Ascending aorta (tissue), 2 donors: ENCODE measurements at regions not wholly inside any gene's neighbourhood (a gene's known extent, or its start where the extent isn't known, plus 50 kb on each side); places are given as distances from the start of the nearest gene placed in this dataset.

Source experiments
- DNase-seq, 2 donors: peaks; one replicate each; pipeline ENCODE4 v3.0.0-alpha.2; 2019; ENCODE audit warnings: low spot score in 2 of 2
- H3K27ac ChIP-seq, 2 donors: fragments of 200-600 bp; sonication (generic); one replicate each; pipeline ENCODE4 v1.5.1; 2016 to 2017; ENCODE audit warnings: mild to moderate bottlenecking in 1 of 2
- H3K27me3 ChIP-seq: fragments of 200-600 bp; sonication (generic); one replicate; pipeline ENCODE4 v1.5.1; 2017
- H3K36me3 ChIP-seq, 2 donors: fragments of 200-600 bp; sonication (generic); one replicate each; pipeline ENCODE4 v1.5.1; 2016
- H3K4me1 ChIP-seq, 2 donors: fragments of 200-600 bp; sonication (generic); one replicate each; pipeline ENCODE4 v1.5.1; 2016 to 2017; ENCODE audit warnings: mild to moderate bottlenecking in 1 of 2
- H3K4me3 ChIP-seq, 2 donors: fragments of 200-600 bp; sonication (generic); one replicate each; pipeline ENCODE4 v1.5.1; 2016 to 2017; ENCODE audit warnings: mild to moderate bottlenecking in 1 of 2
- H3K9me3 ChIP-seq, 2 donors: fragments of 200-600 bp; sonication (generic); one replicate each; pipeline ENCODE4 v1.5.1; 2016
- intact Hi-C: fragments of 100-400 bp; cut with DNase I; formaldehyde crosslinking; loops from one replicate; pipeline ENCODE4 v1.15.1; 2023
- TF ChIP-seq, protein P1 (sequence below), 3 experiments: fragments of 200-600 bp in 2 of 3; fragments of 450-650 bp in 1 of 3; sonication (generic) in 2 of 3; IDR thresholded peaks; one replicate each; pipeline ENCODE4 v1.5.1; 2016 to 2019; ENCODE audit warnings: antibody characterized with exemption in 3 of 3, mild to moderate bottlenecking in 1 of 3, moderate library complexity in 1 of 3

- intact Hi-C loops = no loop called here
- no peaks in the 10 kb centered on the region for H3K9me3 ChIP-seq
- H3K36me3 ChIP-seq = no peaks in the 10 kb centered on the region
- no peak overlapping the region for H3K4me3 ChIP-seq
- TF ChIP-seq, protein P1, sequence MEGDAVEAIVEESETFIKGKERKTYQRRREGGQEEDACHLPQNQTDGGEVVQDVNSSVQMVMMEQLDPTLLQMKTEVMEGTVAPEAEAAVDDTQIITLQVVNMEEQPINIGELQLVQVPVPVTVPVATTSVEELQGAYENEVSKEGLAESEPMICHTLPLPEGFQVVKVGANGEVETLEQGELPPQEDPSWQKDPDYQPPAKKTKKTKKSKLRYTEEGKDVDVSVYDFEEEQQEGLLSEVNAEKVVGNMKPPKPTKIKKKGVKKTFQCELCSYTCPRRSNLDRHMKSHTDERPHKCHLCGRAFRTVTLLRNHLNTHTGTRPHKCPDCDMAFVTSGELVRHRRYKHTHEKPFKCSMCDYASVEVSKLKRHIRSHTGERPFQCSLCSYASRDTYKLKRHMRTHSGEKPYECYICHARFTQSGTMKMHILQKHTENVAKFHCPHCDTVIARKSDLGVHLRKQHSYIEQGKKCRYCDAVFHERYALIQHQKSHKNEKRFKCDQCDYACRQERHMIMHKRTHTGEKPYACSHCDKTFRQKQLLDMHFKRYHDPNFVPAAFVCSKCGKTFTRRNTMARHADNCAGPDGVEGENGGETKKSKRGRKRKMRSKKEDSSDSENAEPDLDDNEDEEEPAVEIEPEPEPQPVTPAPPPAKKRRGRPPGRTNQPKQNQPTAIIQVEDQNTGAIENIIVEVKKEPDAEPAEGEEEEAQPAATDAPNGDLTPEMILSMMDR (IDR thresholded peaks at IDR 0.05) = no peak
- no peaks in the 10 kb centered on the region for H3K27me3 ChIP-seq
- no peaks in the 10 kb centered on the region for H3K4me1 ChIP-seq
- no peak for DNase-seq
- H3K27ac ChIP-seq = no peak overlapping the region
Measured at GRCh38 chr4:37138789-37139188, 105.8 kb upstream of the NWD2 start.

GRCh38 chr4:37139987-37140386, 104.6 kb upstream of the NWD2 start:
- Histone ChIP-seq H3K4me3 (no peak overlapping the region), H3K4me1 (no peaks in the 10 kb centered on the region), H3K9me3 (no peaks in the 10 kb centered on the region), H3K36me3 (no peaks in the 10 kb centered on the region), H3K27ac (no peak overlapping the region), H3K27me3 (no peaks in the 10 kb centered on the region)
- DNase-seq = no peak
- TF ChIP-seq, protein P1 (IDR thresholded peaks at IDR 0.05) = no peak
- intact Hi-C loops = no loop called here

GRCh38 chr4:37146260-37146659, 98.3 kb upstream of the NWD2 start:
- intact Hi-C loops = no loop called here
- Histone ChIP-seq H3K4me3 (no peak overlapping the region), H3K36me3 (no peaks in the 10 kb centered on the region), H3K27me3 (no peaks in the 10 kb centered on the region), H3K4me1 (no peaks in the 10 kb centered on the region), H3K9me3 (no peaks in the 10 kb centered on the region), H3K27ac (no peak overlapping the region)
- TF ChIP-seq, protein P1 (IDR thresholded peaks at IDR 0.05) = no peak
- DNase-seq = no peak

DNA sequence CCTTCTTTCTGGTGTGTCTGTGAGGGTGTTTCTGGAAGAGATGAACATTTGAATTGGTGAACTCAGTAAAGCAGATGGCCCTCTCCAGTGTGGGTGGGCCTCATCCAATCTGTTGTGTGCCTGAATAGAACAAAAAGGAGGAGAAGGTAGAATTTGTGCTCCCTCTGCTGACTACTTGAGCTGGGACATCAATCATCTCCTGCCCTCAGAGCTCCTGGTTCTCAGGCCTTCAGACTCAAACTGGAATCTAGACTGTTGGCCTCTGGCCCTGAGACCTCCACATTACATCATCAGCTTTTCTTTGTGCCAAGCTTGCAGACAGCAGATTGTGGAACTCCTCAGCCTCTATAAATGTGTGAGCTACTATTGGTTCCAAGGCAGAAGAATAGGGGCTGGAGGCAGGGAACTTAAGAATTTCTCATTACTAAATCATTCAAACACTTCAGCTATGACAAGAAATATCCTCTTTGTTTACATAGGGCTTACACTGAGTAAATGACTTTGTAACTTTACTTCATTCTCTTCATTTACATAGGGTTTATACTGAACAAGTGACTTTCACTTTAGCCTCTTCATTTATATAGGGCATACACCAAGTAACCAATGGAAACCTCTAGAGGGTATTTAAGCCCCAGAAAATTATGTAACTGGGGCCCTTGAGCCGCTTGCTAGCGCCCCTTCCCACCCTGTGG, 86.9 kb upstream of the NWD2 start:
- Histone ChIP-seq H3K27ac (no peak overlapping the region), H3K36me3 (no peaks in the 10 kb centered on the region), H3K9me3 (no peaks in the 10 kb centered on the region), H3K27me3 (no peaks in the 10 kb centered on the region), H3K4me1 (no peaks in the 10 kb centered on the region), H3K4me3 (no peak overlapping the region)
- no peak for DNase-seq
- TF ChIP-seq, protein P1 (IDR thresholded peaks at IDR 0.05) = no peak
- intact Hi-C loops = no loop called here

GRCh38 chr4:37160653-37161052, 83.9 kb upstream of the NWD2 start:
- intact Hi-C loops = no loop called here
- Histone ChIP-seq H3K4me1 (no peaks in the 10 kb centered on the region), H3K4me3 (no peak overlapping the region), H3K36me3 (no peaks in the 10 kb centered on the region), H3K27me3 (no peaks in the 10 kb centered on the region), H3K27ac (no peak overlapping the region), H3K9me3 (no peaks in the 10 kb centered on the region)
- no peak for DNase-seq
- TF ChIP-seq, protein P1 (IDR thresholded peaks at IDR 0.05) = no peak

- Histone ChIP-seq H3K36me3 (no peaks in the 10 kb centered on the region), H3K27me3 (no peaks in the 10 kb centered on the region), H3K9me3 (no peaks in the 10 kb centered on the region), H3K27ac (no peak overlapping the region), H3K4me1 (no peaks in the 10 kb centered on the region), H3K4me3 (no peak overlapping the region)
- TF ChIP-seq, protein P1 (IDR thresholded peaks at IDR 0.05) = no peak
- no peak for DNase-seq
- intact Hi-C loops = no loop called here
Measured at GRCh38 chr4:37165844-37166243, 78.7 kb upstream of the NWD2 start.
